B cell (primary cell): ENCODE measurements at regions not wholly inside any gene's neighbourhood (a gene's known extent, or its start where the extent isn't known, plus 50 kb on each side); places are given as distances from the start of the nearest gene placed in this dataset.

Experiments used
- ATAC-seq: fragments of 200-7000 bp; cut with Tn5 transposase; one replicate; pipeline ENCODE4 v1.10.0; 2021; ENCODE audit warnings: low read depth, mild to moderate bottlenecking, moderate number of reproducible peaks, moderate library complexity
- CTCF ChIA-PET: fragments of 350-600 bp; sonication (Branson Sonifier 250); formaldehyde crosslinking; loops from one replicate; lab custom pipeline; 2021; ENCODE audit warnings: antibody characterized with exemption, inconsistent platforms; lab: Charles Lee
- POLR2A ChIA-PET: fragments of 350-600 bp; sonication (Branson Sonifier 250); formaldehyde crosslinking; loops from one replicate; lab custom pipeline; 2021; ENCODE audit warnings: antibody characterized with exemption; lab: Charles Lee
- DNase-seq: peaks from one replicate; pipeline ENCODE4 v3.0.0; 2013
- H2AFZ ChIP-seq: 2 replicates; pipeline ENCODE4 v1.6.1; 2012; ENCODE audit warnings: mild to moderate bottlenecking, low read depth, low read length; ENCODE audit not compliant: insufficient read depth, poor library complexity, severe bottlenecking
- H3K27ac ChIP-seq, 2 donors: 1 replicate in 1 of 2; 2 replicates in 1 of 2; pipeline ENCODE4 v1.5.1; 2012 to 2013; ENCODE audit warnings: low read length in 2 of 2, mild to moderate bottlenecking in 2 of 2, moderate library complexity in 1 of 2
- H3K27me3 ChIP-seq, 4 experiments: fragments of 200-600 bp in 1 of 4; sonication (generic) in 1 of 4; replicated peaks in 1 of 4; 1 replicate in 2 of 4; 2 replicates in 2 of 4; pipeline versions ENCODE4 v1.6.1 to v1.7.0; 2013 to 2016; ENCODE audit warnings: low read length in 3 of 4, mild to moderate bottlenecking in 2 of 4, mixed read lengths in 1 of 4, moderate library complexity in 1 of 4; ENCODE audit not compliant: insufficient read depth in 4 of 4, control insufficient read depth in 3 of 4; ENCODE audit errors: control extremely low read depth in 1 of 4
- H3K36me3 ChIP-seq, 2 experiments: replicated peaks in 1 of 2; 1 replicate in 1 of 2; 2 replicates in 1 of 2; pipeline versions ENCODE4 v1.6.1 to v1.7.1; 2013; ENCODE audit warnings: low read length in 1 of 2; ENCODE audit not compliant: insufficient read depth in 2 of 2, control insufficient read depth in 1 of 2; ENCODE audit errors: control extremely low read depth in 1 of 2, extremely low read depth in 1 of 2
- H3K4me1 ChIP-seq, 2 donors: fragments of 200-600 bp in 1 of 2; sonication (generic) in 1 of 2; 1 replicate in 1 of 2; 2 replicates in 1 of 2; pipeline versions ENCODE4 v1.5.1 to v1.6.1; 2013 to 2017; ENCODE audit warnings: low read length in 2 of 2; ENCODE audit not compliant: control insufficient read depth in 2 of 2, insufficient read depth in 2 of 2
- H3K4me2 ChIP-seq: replicated peaks from 2 replicates; pipeline ENCODE3; 2012; ENCODE audit warnings: mild to moderate bottlenecking, low read depth, low read length; ENCODE audit not compliant: poor library complexity, severe bottlenecking
- H3K4me3 ChIP-seq, 5 experiments: fragments of 200-600 bp in 1 of 5; sonication (generic) in 1 of 5; 1 replicate in 3 of 5; 2 replicates in 2 of 5; pipeline versions ENCODE4 v1.5.1 to v1.7.0; 2011 to 2016; ENCODE audit warnings: low read length in 4 of 5, mild to moderate bottlenecking in 4 of 5, low read depth in 2 of 5, control low read depth in 1 of 5, moderate library complexity in 1 of 5; ENCODE audit not compliant: insufficient read depth in 1 of 5; ENCODE audit errors: control extremely low read depth in 1 of 5, extremely low read depth in 1 of 5
- H3K79me2 ChIP-seq: fragments of 200-600 bp; sonication (generic); one replicate; pipeline ENCODE4 v1.6.0; 2016; ENCODE audit warnings: low read length; ENCODE audit not compliant: control insufficient read depth, insufficient read depth
- H3K9ac ChIP-seq: fragments of 200-600 bp; sonication (generic); 2 replicates; pipeline ENCODE4 v1.6.1; 2017; ENCODE audit warnings: mild to moderate bottlenecking, low read length, moderate library complexity
- H3K9me3 ChIP-seq, 3 donors: one replicate each; pipeline versions ENCODE4 v1.6.1 to v1.7.1; 2013; ENCODE audit warnings: low read length in 2 of 3; ENCODE audit not compliant: control insufficient read depth in 2 of 3, insufficient read depth in 1 of 3; ENCODE audit errors: control extremely low read depth in 1 of 3
- H4K20me1 ChIP-seq: 2 replicates; pipeline ENCODE4 v1.6.0; 2012; ENCODE audit warnings: mild to moderate bottlenecking, low read length; ENCODE audit not compliant: insufficient read depth, control insufficient read depth, poor library complexity, severe bottlenecking
- H3K27ac Mint-ChIP-seq: one replicate; pipeline ENCODE4 v1.8.0; 2021; ENCODE audit warnings: mixed read lengths
- H3K27me3 Mint-ChIP-seq: one replicate; pipeline ENCODE4 v1.8.0; 2021; ENCODE audit warnings: mixed read lengths
- H3K4me1 Mint-ChIP-seq: one replicate; pipeline ENCODE4 v1.8.0; 2021; ENCODE audit warnings: mixed read lengths
- H3K4me3 Mint-ChIP-seq: one replicate; pipeline ENCODE4 v1.8.0; 2021; ENCODE audit warnings: mixed read lengths
- H3K9me3 Mint-ChIP-seq: one replicate; pipeline ENCODE4 v1.8.0; 2022; ENCODE audit warnings: mixed read lengths; ENCODE audit not compliant: insufficient read depth
- EZH2 ChIP-seq: IDR thresholded peaks from 2 replicates; pipeline ENCODE4 v1.6.1; 2012; ENCODE audit warnings: borderline replicate concordance, low read depth, mild to moderate bottlenecking, moderate library complexity, low read length; ENCODE audit not compliant: insufficient read depth, poor library complexity, severe bottlenecking
- WGBS: methylation state at CpG from one replicate; pipeline ENCODE4 v1.1.5; 2013; ENCODE audit warnings: missing lambda C conversion rate; ENCODE audit not compliant: insufficient coverage; 5-methylcytosine and 5-hydroxymethylcytosine counted together
- intact Hi-C: fragments of 100-400 bp; cut with micrococcal nuclease; formaldehyde crosslinking; loops from one replicate; pipeline ENCODE4 v1.10.0; 2022
- TF ChIP-seq, protein P1 (sequence below): fragments of 200-600 bp; IDR thresholded peaks from one replicate; pipeline ENCODE4 v1.8.0; 2022; ENCODE audit warnings: antibody characterized with exemption, mild to moderate bottlenecking

GRCh38 chr16:26454102-26454501 is 612.6 kb upstream of the C16orf82 start:
- 100% methylated on average over 1 of the region's 2 CpGs for WGBS
- no peaks in the 10 kb centered on the region for H3K9me3 Mint-ChIP-seq
- Histone ChIP-seq H3K4me2 (no peak overlapping the region), H3K4me1 (no peaks in the 10 kb centered on the region), H3K4me3 (no peak overlapping the region), H3K9ac (no peak overlapping the region), H3K27me3 (no peaks in the 10 kb centered on the region), H3K36me3 (no peaks in the 10 kb centered on the region), H3K27ac (no peak overlapping the region), H3K79me2 (no peaks in the 10 kb centered on the region), H3K9me3 (peaks cover 0 to 4% (median 1%) of the 10 kb centered on the region in 3 donors), H2AFZ (no peak overlapping the region), H4K20me1 (no peaks in the 10 kb centered on the region)
- DNase-seq (no peak), ATAC-seq (no peak)
- intact Hi-C loops = no loop called here
- ChIA-PET CTCF (no interaction called here), POLR2A (no interaction called here)
- peaks cover 3% of the 10 kb centered on the region for H3K27me3 Mint-ChIP-seq
- no peak overlapping the region for H3K27ac Mint-ChIP-seq
- H3K4me3 Mint-ChIP-seq = no peak overlapping the region
- no peak for TF ChIP-seq EZH2
- TF ChIP-seq, protein P1, sequence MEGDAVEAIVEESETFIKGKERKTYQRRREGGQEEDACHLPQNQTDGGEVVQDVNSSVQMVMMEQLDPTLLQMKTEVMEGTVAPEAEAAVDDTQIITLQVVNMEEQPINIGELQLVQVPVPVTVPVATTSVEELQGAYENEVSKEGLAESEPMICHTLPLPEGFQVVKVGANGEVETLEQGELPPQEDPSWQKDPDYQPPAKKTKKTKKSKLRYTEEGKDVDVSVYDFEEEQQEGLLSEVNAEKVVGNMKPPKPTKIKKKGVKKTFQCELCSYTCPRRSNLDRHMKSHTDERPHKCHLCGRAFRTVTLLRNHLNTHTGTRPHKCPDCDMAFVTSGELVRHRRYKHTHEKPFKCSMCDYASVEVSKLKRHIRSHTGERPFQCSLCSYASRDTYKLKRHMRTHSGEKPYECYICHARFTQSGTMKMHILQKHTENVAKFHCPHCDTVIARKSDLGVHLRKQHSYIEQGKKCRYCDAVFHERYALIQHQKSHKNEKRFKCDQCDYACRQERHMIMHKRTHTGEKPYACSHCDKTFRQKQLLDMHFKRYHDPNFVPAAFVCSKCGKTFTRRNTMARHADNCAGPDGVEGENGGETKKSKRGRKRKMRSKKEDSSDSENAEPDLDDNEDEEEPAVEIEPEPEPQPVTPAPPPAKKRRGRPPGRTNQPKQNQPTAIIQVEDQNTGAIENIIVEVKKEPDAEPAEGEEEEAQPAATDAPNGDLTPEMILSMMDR = no peak
- H3K4me1 Mint-ChIP-seq = no peaks in the 10 kb centered on the region

DNA sequence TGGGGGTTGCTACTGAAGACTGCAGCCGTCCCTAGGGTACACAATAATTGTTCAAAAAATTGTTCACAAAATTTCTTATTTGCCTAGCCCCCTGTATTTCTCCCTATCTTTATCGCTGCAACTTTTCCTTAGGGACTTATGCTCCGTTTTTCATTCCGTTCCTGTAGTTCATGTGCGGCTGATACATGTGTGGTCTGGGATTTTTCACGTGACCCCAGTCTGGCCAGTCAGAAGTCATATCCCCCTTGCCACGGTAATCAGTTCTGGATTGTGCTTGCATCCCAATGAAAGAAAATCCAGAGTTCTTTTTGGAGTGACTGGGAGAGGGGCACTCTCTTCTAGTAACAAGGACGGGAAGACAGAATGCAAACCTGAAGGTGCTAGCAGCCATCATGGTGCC is 610.7 kb upstream of the C16orf82 start:
- Histone ChIP-seq H3K9ac (no peak overlapping the region), H3K27me3 (no peaks in the 10 kb centered on the region), H3K36me3 (no peaks in the 10 kb centered on the region), H3K4me2 (no peak overlapping the region), H3K4me1 (no peaks in the 10 kb centered on the region), H2AFZ (no peak overlapping the region), H3K9me3 (peaks cover 0 to 4% (median 1%) of the 10 kb centered on the region in 3 donors), H3K27ac (no peak overlapping the region), H3K4me3 (no peak overlapping the region), H3K79me2 (no peaks in the 10 kb centered on the region), H4K20me1 (no peaks in the 10 kb centered on the region)
- Mint-ChIP-seq H3K4me1 (no peaks in the 10 kb centered on the region), H3K27ac (no peak overlapping the region), H3K4me3 (no peak overlapping the region), H3K9me3 (no peaks in the 10 kb centered on the region), H3K27me3 (peaks cover 3% of the 10 kb centered on the region)
- 100% methylated on average over 2 of the region's 8 CpGs for WGBS
- CTCF ChIA-PET = no interaction called here
- intact Hi-C loops = no loop called here
- TF ChIP-seq, protein P1 = no peak
- TF ChIP-seq EZH2 = no peak
- DNase-seq (no peak), ATAC-seq (no peak)
- POLR2A ChIA-PET = no interaction called here
